Endothelial cell of umbilical vein (primary cell): ENCODE measurements at regions not wholly inside any gene's neighbourhood (a gene's known extent, or its start where the extent isn't known, plus 50 kb on each side); places are given as distances from the start of the nearest gene placed in this dataset.

ENCODE experiments used
- BruUV-seq: library from RNA; stranded (reverse); fragments of 400-500 nt; replicated peaks from 2 replicates; lab custom pipeline; 2021; lab: Mats Ljungman, UMichigan
- CTCF ChIA-PET: fragments of 300-600, 350-600 bp; sonication (Branson Sonifier 250); formaldehyde crosslinking; loops from one replicate; lab custom pipeline; 2021; ENCODE audit warnings: antibody characterized with exemption, inconsistent platforms; lab: Charles Lee
- POLR2A ChIA-PET: fragments of 300-600, 350-600 bp; sonication (Branson Sonifier 250); formaldehyde crosslinking; loops from one replicate; lab custom pipeline; 2021; ENCODE audit warnings: antibody characterized with exemption, inconsistent platforms; lab: Charles Lee
- DNase-seq: peaks from one replicate; pipeline ENCODE4 v3.0.0-alpha.2; 2011; ENCODE audit warnings: low read depth, low spot score
- FAIRE-seq: peaks from 2 replicates; lab custom pipeline; 2011; peaks lifted over from hg19 to GRCh38; lab: Jason Lieb, UNC
- H2AFZ ChIP-seq: 2 replicates; pipeline ENCODE4 v1.6.0; 2012; ENCODE audit warnings: low read depth, low read length, control low read depth, inconsistent platforms
- H3K27ac ChIP-seq: 2 replicates; pipeline ENCODE4 v1.5.1; 2011; ENCODE audit warnings: low read depth, mild to moderate bottlenecking, control low read depth, low read length, moderate library complexity; ENCODE audit not compliant: insufficient read depth
- H3K27me3 ChIP-seq, 2 experiments: 2 replicates each; pipeline versions ENCODE4 v1.6.0 to v1.6.1; 2011; ENCODE audit warnings: low read length in 2 of 2, mixed read lengths in 1 of 2; ENCODE audit not compliant: control insufficient read depth in 2 of 2, insufficient read depth in 2 of 2
- H3K36me3 ChIP-seq, 2 experiments: 2 replicates in 1 of 2; 3 replicates in 1 of 2; pipeline ENCODE4 v1.5.1; 2011; ENCODE audit warnings: low read length in 2 of 2, mild to moderate bottlenecking in 1 of 2, moderate library complexity in 1 of 2; ENCODE audit not compliant: control insufficient read depth in 2 of 2, insufficient read depth in 2 of 2; ENCODE audit errors: extremely low read depth in 1 of 2
- H3K4me1 ChIP-seq: 3 replicates; pipeline ENCODE4 v1.5.1; 2011; ENCODE audit warnings: mild to moderate bottlenecking, low read length; ENCODE audit not compliant: control insufficient read depth, insufficient read depth; ENCODE audit errors: extremely low read depth
- H3K4me2 ChIP-seq: 2 replicates; pipeline ENCODE4 v1.6.1; 2011; ENCODE audit warnings: low read length, control low read depth, mixed read lengths; ENCODE audit not compliant: insufficient read depth
- H3K4me3 ChIP-seq, 3 experiments: fragments of 200-600 bp in 1 of 3; sonication (generic), shearing (Covaris generic) in 1 of 3; replicated peaks in 1 of 3; 2 replicates each; pipeline ENCODE4 v1.5.1; 2011 to 2016; ENCODE audit warnings: control low read depth in 3 of 3, low read length in 3 of 3, mild to moderate bottlenecking in 2 of 3, inconsistent platforms in 1 of 3, low read depth in 1 of 3, moderate library complexity in 1 of 3; ENCODE audit not compliant: insufficient read depth in 1 of 3
- H3K79me2 ChIP-seq: 2 replicates; pipeline ENCODE4 v1.6.0; 2012; ENCODE audit warnings: low read length, inconsistent platforms; ENCODE audit not compliant: control insufficient read depth, insufficient read depth
- H3K9ac ChIP-seq: replicated peaks from 2 replicates; pipeline ENCODE3; 2011; ENCODE audit warnings: low read length, control low read depth; ENCODE audit not compliant: insufficient read depth; ENCODE audit errors: extremely low read depth
- H3K9me1 ChIP-seq: replicated peaks from 3 replicates; pipeline ENCODE4 v1.6.0; 2011; ENCODE audit warnings: mild to moderate bottlenecking, low read length; ENCODE audit not compliant: control insufficient read depth, insufficient read depth; ENCODE audit errors: extremely low read depth
- H3K9me3 ChIP-seq: replicated peaks from 2 replicates; pipeline ENCODE4 v1.5.1; 2012; ENCODE audit warnings: low read length, inconsistent platforms; ENCODE audit not compliant: control insufficient read depth, insufficient read depth
- H4K20me1 ChIP-seq: replicated peaks from 2 replicates; pipeline ENCODE3; 2011; ENCODE audit warnings: mild to moderate bottlenecking, low read length; ENCODE audit not compliant: control insufficient read depth, insufficient read depth; ENCODE audit errors: extremely low read depth
- GATA2 ChIP-seq: IDR thresholded peaks from 2 replicates; pipeline ENCODE4 v1.7.0; 2011; ENCODE audit warnings: low read depth, mild to moderate bottlenecking, moderate library complexity, mixed read lengths, low read length; ENCODE audit not compliant: insufficient read length, insufficient read depth
- MAX ChIP-seq: IDR thresholded peaks from 2 replicates; pipeline ENCODE4 v1.6.1; 2011; ENCODE audit not compliant: insufficient read depth, insufficient read length
- MYC ChIP-seq: IDR thresholded peaks from one replicate; pipeline ENCODE4 v1.6.1; 2011; ENCODE audit warnings: mild to moderate bottlenecking, low read depth, low read length
- dilution Hi-C: fragments of 300-500 bp; cut with MboI; formaldehyde crosslinking; loops from one replicate; pipeline ENCODE4 v1.15.0; 2019; ENCODE audit warnings: low sequenced_read_pairs; ENCODE audit not compliant: extremely low pct_ligation_motif_present
- intact Hi-C: fragments of 100-400 bp; cut with micrococcal nuclease; formaldehyde crosslinking; loops from one replicate; pipeline ENCODE4 v1.10.0; 2022
- TF ChIP-seq, protein P1 (sequence below), 2 donors: IDR thresholded peaks; 1 replicate in 1 of 2; 2 replicates in 1 of 2; pipeline ENCODE4 v1.5.1; 2011; ENCODE audit warnings: low read length in 2 of 2, mild to moderate bottlenecking in 2 of 2, moderate library complexity in 2 of 2, control low read depth in 1 of 2, inconsistent platforms in 1 of 2, low read depth in 1 of 2; ENCODE audit not compliant: insufficient read depth in 1 of 2; ENCODE audit errors: extremely low read depth in 1 of 2

DNA sequence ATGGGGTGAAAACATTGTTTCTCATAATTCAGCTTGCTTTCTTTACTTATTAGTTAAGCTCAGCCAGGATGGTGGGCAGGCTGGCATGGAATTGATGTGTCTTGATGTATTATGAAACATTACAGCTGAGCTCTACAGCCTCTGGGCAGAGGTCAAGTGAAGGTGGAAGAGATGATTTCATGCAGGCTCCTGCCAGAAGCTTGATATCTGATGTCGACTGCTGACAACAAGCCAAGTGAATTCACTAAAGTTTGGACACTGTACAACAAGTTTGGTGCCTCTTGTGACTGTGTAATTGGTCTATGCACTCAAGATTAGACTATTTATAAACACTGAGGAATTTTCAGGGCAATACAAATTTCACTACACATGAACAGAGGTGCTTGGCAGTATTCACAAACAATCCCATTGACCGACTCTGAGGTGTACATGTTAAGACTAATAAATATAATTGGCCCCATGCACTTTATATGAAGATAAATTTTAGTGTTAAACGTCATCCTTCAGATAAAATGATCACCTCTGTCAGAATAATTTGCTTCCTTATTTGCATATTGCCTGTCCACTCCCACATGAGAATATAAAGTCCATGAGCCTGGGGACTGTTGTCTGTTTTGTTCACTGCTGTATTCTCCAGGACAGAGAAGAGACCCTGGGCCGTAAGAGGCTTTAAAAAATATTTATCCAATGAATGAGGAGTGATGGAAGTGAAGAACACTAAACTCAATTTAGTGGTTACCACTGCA lies 612.2 kb downstream of the IQCM start:
- POLR2A ChIA-PET: no interaction called here
- Histone ChIP-seq H3K9me3 (no peaks in the 10 kb centered on the region), H3K4me3 (no peak overlapping the region), H2AFZ (no peak overlapping the region), H3K4me2 (no peak overlapping the region), H3K9me1 (no peaks in the 10 kb centered on the region), H3K36me3 (no peaks in the 10 kb centered on the region), H3K4me1 (no peaks in the 10 kb centered on the region), H3K9ac (no peak overlapping the region), H3K27me3 (no peaks in the 10 kb centered on the region), H3K79me2 (no peaks in the 10 kb centered on the region), H3K27ac (no peak overlapping the region), H4K20me1 (no peaks in the 10 kb centered on the region)
- dilution Hi-C loops (no loop called here), intact Hi-C loops (no loop called here)
- FAIRE-seq (no peak), DNase-seq (no peak)
- CTCF ChIA-PET: no interaction called here
- no peak for TF ChIP-seq GATA2
- BruUV-seq: no TSS peak

GRCh38 chr4:149202117-149202516 lies 613.5 kb downstream of the IQCM start:
- Histone ChIP-seq H2AFZ (no peak overlapping the region), H4K20me1 (no peaks in the 10 kb centered on the region), H3K9me1 (no peaks in the 10 kb centered on the region), H3K36me3 (no peaks in the 10 kb centered on the region), H3K9ac (no peak overlapping the region), H3K9me3 (no peaks in the 10 kb centered on the region), H3K27me3 (no peaks in the 10 kb centered on the region), H3K4me1 (no peaks in the 10 kb centered on the region), H3K4me2 (no peak overlapping the region), H3K79me2 (no peaks in the 10 kb centered on the region), H3K27ac (no peak overlapping the region), H3K4me3 (no peak overlapping the region)
- CTCF ChIA-PET: no interaction called here
- DNase-seq: no peak
- dilution Hi-C loops: no loop called here
- TF ChIP-seq, protein P1, sequence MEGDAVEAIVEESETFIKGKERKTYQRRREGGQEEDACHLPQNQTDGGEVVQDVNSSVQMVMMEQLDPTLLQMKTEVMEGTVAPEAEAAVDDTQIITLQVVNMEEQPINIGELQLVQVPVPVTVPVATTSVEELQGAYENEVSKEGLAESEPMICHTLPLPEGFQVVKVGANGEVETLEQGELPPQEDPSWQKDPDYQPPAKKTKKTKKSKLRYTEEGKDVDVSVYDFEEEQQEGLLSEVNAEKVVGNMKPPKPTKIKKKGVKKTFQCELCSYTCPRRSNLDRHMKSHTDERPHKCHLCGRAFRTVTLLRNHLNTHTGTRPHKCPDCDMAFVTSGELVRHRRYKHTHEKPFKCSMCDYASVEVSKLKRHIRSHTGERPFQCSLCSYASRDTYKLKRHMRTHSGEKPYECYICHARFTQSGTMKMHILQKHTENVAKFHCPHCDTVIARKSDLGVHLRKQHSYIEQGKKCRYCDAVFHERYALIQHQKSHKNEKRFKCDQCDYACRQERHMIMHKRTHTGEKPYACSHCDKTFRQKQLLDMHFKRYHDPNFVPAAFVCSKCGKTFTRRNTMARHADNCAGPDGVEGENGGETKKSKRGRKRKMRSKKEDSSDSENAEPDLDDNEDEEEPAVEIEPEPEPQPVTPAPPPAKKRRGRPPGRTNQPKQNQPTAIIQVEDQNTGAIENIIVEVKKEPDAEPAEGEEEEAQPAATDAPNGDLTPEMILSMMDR (IDR thresholded peaks at IDR 0.05; ENCODE audit: extremely low read depth in 1 of 2, insufficient read depth in 1 of 2, low read depth in 1 of 2, low read length in 2 of 2): no peak
- no peak for TF ChIP-seq MAX
- TF ChIP-seq MYC: no peak
- BruUV-seq: no TSS peak
- POLR2A ChIA-PET: no interaction called here
- no peak for FAIRE-seq
- intact Hi-C loops: no loop called here
